ENCODE measurements at regions not wholly inside any gene's neighbourhood (a gene's known extent, or its start where the extent isn't known, plus 50 kb on each side); places are given as distances from the start of the nearest gene placed in this dataset.

DNA sequence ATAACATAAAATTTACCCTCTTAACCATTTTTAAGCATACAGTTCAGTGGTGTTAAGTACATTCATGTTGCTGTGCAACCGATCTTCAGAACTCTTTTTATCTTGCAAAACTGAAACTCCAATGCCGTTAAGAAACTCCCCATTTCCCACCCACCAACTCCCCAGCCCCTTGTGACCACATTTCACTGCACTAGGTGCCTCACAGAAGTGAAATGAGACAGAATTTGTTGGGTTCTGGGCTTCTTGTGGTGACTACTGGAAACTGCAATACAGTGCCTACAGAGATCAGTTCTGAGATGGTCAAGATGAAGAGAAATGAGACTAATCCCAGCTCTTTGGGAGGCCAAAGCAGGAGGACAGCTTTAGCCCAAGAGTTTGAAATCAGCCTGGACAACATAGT, 202.1 kb upstream of the SLC30A5 start:
- DNase-seq: no peak

DNA sequence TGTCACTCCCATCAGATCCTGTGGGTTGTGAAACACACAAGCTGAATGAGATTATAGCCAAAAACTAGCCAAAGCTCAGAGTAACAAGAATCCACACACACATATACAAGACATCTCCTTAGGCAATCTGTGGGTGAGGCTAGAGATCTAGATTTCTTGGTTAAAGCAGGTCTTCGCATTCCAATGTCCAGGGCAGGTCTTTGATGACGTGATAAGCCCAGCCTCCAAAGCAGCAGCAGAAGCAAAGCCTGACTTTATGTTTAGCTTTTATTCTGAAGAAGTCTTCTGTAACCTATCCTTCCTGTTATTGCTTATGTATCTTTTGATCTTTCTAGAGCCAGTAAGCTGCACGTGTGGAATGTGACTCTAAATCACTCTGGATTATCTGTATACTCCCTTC, 199.1 kb upstream of the SLC30A5 start:
- DNase-seq: no peak

DNA sequence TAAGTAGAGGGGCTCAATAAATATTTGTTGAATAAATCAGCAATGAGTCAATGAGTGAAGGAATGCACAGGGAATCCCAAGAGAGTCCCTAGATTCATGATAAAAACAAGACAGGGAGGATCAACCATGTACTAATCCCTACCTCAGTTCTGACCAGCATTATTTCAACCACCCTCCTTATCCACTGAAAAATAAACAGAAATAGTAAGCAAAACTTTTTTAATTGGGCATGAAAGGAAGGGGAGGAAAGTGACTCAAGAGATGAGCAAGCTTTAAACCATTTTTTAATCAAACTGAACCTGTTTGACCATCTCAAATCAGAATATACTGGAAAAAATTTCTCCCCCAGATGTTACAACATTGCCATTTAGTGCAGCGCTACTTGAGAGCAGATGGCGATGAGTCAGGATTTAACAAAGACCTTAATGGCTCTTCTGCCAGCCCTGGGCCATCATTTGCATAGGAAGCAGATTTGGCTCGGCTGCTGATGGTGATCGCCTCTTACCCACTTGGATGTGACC, 194.8 kb upstream of the SLC30A5 start:
- no peak for DNase-seq

DNA sequence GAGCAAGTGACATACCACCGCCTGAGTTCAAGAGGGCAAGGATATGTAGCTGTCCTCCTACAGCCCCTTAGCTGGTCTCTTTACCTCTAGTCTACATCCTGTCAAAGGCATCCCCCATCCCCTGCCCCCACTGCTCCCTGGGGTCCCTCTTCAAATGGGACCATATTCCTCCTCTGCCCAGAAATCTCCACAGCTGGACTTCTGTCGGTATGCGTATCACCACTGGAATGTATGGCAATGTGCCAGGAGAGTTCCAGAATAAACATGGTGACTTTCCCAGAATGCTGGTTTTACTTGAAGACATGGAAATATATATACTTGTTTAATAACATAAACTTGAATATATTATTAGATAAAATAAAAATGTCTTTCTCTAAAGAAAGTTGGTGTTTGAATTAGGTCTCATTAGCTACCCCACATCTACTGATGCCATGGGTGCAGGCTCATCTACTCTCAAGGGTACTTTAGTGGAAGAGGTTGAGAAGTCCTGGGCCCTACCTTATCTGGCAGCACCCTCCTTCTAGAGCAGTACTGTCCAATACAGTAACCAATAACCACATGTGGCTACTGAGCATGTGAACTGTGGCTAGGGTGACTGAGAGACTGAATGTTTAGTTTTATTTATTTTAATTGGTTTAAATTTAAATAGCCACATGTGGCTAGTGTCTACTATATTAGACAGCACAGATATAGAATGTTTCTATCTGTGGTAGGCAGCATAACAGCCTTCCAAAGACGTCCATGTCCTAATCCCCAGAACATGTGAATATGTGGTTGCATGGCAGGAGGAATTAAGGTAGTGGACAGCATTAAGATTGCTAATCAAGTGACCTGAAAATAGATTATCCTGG, 181.7 kb upstream of the SLC30A5 start:
- DNase-seq: no peak

DNA sequence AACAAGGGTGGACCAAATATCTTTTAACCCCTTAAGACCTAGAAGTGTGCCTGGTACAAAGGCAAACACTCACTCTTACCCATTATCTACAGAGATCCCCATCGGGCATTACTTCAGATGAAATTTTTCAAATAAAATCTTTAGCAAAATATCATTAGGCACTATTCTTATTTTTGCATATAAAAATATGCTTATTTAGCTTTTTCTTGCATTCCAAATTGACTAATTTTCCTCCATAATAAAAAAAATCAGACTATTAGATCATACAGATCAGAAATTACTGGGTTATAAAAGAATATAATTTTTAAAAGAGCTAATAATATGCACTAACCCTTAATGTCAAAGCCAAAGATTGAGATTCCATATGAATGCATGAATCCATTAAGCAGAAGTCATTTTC, 178.7 kb upstream of the SLC30A5 start:
- DNase-seq: no peak

DNA sequence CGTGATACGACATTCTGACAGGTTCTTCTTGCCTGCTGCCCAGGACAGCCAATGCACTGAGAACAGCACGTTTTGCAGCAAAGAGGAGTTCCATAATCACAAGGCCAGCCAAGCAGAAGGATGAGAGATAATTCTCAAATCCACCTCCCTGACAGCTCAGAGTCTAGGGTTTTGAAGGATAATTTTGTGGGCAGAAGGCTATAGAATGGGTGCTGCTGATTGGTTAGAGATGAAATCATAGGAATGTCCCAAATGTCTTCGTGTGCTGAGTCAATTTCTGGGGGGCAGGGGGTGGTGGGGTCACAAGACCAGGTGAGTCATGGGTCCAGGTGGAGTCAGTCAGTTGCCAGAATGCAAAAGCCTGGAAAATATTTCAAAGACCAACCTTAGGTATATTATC, 175.5 kb upstream of the SLC30A5 start:
- DNase-seq: no peak

DNA sequence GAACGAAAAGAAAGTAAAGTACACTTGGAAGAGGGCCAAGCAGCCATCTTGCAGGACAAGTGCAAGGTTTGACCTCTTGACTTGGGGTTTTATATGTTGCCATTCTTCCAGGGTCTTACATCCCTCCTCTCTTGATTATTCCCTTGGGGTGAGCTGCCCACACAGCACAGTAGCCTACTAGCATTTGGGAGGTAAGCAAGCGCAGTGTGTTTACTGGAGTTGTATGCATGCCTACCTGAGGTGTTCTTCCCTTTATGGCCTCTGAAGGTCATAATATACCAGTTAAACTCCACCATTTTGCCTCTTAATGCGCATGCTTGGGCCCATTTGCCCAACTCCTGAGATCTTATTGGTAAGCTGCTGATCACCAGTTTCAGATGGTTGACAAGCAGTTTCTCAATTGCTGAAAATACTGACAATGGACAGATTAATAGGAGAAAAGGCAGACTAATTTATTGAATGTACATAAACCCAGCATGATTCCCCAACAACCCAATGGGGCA, 173.8 kb upstream of the SLC30A5 start:
- DNase-seq: no peak

DNA sequence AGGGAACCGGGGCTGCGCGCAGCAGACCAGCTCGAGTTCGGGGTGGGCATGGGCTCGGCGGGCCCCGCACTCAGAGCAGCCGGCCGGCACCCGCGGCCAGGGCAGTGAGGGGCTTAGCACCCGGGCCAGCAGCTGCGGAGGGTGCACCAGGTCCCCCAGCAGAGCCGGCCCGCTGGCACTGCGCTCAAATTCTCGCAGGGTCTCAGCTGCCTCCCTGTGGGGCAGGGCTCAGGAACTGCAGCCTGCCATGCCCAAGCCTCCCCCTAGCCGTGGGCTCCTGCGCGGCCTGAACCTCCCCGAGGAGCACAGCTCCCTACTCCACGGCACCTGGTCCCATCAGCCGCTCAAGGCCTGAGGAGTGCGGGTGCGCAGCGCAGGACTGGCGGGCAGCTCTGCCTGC, 172.9 kb upstream of the SLC30A5 start:
- no peak for DNase-seq

DNA sequence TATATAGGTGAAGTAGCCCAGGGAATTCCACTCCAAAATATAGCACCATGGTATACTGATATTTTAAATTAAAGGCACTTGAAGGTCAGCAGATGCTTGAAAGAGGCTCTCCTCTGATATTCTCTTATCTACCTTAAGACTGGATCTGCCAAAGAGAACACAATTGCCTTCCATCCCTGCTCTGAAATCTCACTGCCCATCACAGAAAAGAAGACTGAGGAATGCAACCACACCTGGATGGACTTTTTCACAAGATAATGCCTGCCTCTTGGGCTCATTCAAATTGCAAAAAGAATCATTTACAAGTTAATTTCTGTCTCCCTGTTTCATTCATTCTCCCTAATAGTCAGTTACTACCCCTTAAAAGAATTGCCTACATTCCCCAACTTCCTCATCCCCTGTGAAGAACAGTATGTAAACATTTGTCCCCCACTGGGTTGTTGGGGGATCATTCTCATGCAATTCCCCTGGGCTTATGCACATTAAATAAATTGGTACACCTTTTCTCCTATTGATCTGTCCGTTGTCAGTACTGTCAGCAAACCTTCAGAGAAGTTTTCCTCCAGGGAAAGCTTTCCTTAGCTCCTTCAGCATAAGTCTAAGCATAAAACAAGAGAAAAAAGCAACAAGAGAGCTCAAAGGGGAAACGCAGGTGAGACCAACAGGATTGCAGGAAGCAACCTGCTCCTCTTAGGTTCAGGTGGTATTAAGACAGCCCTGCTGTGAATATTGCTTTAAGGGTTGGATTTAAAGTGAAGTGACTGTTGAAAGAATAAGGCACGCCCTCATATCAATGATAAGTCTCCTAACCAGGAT, 171.4 kb upstream of the SLC30A5 start:
- DNase-seq: no peak

DNA sequence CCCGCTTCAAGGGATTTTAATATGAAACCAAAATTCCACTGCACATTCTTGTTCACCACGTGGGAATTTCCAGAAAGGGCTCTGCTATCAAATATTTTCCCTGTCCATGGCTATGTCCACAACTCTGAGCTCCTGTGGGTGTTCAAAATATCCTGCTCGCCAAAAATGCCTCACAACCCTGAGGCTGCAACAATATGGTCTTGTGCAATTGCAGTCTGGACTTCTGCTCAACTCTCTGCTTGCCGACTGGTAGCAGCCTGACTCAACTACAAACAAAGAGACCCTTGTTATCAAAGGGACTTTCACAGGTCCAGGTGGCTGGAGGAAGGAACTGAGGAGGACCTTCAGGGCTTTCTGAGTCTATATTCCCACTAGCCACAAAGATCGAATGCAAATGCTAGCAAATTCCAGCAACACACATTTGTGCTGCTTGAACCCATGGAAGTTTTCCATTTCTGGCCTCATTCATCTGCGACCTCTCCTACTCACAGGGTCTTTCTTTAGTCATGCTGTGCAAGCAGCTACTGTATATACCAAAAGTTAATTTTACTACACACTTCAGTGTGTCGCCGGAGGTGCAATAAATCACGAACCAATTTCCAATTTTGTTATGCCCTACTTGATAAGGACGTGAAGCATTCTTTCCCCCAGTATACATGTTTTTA, 169.2 kb upstream of the SLC30A5 start:
- DNase-seq: no peak

DNA sequence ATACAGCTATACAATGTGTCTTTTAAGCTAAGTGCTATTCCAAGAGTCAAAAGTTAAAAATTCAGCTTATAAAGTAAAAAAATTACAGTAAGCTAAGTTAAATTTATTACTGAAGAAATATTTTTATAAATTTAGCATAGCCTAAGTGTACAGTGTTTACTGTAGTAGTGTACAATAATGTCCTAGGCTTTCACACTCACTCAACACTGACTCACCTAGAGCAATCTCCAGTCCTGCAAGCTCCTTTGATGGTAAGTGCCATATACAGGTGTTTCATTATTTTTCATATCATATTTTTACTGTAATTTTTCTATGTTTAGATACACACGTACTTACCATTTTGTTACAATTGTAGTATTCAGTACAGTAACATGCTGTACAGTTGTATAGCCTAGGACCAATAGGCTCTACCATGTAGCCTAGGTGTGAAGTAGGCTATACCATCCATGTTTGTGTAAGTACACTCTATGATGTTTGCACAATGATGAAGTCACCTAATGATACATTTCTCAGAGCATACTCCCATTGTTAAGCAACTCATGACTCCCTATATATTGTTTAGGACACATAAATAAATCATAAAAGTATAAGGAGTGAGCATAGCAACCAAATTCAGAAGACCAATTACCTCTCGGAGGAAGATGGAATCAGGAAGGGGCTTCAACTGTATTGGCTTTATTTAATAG, 165.1 kb upstream of the SLC30A5 start:
- DNase-seq: no peak

DNA sequence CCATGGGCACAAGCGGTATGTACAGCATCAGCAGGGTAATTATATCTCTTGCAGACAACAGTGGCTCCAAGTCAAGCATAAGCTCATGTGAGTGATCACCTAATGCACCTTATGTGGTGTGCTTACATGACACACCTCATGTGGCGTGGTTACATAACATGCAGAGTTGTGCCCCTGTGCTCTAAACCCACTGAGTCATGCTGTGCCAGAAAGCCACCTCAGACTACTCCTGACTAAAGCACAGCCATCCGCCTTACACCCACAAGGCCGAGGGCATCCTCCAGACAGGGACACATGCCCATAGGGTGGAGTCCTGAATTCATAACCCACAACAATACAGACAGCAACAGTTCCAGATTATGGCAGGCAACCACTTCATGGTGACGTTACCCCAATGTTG, 163.7 kb upstream of the SLC30A5 start:
- no peak for DNase-seq

DNA sequence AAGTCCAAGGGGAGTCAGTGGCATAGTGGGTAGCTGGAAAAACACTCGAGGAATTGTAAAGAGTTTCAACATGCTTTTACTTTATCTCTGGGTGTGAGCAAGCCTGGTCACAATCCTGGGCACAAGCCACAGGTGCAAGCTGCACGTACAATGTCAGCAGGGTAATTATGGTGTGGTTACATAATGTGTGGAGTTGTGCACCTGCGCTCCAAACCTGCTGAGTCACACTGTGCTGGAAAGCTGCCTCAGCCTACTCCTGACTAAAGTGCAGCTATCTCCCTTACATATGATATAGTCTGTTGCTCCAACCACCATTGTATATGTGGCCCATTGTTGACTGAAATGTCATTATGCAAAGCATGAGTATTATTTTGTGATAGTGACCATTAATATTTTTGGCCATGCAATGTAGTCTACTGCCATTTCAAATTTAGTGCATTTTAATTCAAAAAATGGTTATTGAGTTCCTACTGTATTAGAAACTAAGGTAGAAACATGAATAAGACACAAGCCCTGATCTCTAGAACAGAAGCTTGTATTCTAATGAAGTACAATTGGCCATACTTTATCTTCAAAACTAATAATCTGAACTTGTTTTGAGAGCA, 160.9 kb upstream of the SLC30A5 start:
- no peak for DNase-seq

DNA sequence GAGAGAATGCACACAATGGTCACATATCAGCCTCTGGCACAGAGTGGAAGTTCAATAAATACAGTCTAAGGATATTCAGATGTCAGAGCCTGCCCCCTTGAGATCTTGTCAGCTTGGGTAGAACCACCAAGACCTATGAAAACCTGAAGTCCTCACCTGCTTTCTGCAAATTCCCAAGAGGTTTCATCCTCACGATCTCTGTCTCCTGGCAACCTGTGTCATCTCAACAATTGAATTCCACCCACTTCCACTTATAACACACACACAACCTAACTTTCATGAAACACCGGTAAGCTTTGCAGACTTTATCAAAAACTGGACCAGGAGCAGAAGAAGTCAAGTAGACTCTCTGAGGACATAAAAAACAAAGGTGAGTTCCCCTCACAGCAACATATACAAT, 151.6 kb upstream of the SLC30A5 start:
- no peak for DNase-seq

DNA sequence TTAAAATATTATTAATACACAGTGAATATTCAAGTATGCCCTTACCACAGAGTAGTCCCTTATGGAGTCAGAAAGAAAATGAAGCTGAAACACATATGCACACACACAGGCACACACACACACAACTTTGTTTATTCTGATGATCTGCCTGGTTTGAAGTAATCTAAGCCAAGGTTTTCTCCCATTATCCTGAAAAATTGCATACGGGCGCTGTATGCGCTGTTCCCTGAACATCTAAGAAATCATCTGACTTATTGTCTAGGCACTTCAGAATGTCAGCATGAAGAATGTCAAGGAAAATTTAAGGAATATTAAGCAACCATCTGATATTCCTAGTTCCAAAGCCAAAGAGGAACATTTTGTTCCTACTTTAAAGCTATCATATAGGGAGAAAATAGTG, 147.1 kb upstream of the SLC30A5 start:
- DNase-seq: no peak

DNA sequence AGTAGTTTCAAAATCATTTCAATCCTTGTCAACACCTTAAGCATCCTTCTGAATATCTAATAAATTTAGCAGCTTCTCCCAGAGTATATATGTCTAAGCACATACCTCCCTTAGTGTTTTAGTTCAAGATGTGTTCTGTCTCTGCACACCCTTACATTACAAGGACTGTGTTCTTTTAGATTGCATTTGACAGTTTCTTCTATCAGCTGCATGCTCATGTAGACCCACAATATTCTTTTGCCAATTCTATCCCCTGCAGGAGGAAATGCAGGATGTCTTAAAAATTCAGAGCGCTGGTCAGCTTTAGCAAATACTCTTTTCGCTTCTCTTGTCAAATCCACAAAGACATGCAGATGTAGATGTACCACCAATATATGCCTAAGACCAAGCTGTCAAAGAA, 145.8 kb upstream of the SLC30A5 start:
- DNase-seq: no peak

DNA sequence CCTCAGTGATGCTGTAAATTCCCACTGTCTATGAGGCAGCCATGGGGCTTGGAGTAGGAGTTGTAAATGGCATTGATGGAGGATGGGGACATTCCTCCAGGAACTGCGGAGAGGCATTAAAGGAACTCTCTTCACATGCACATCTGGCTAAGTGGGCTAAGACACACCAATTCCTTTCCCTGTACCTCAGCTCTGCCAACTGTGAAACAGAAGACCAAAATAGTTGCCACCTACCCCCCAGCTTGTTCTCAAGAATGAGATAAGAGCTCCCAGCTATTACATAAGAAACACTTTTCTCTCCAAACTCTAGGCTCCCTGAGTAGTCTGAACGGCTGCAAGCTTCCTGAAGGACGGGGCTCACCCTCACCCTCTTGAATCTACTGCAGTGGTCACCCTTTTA, 144.6 kb upstream of the SLC30A5 start:
- no peak for DNase-seq

DNA sequence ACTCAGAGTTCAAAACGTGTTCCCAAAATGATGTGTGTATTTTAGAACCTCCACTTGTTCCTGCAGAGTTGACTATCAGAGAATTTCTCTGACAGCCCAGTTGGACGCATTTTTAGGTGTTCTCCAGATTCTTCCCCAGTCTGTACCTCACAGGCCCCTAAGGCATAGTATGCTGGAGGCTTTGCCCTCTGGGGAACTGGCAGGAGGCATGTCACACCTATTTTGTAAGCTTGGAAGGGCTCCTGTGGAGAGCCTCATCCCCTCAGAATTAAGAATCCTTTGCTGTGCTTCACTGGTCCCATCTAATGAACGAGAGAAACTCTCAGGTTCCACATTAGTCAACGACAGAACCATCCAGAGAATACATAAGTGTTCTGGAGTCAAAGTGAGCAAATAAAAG, 144.1 kb upstream of the SLC30A5 start:
- DNase-seq: no peak

DNA sequence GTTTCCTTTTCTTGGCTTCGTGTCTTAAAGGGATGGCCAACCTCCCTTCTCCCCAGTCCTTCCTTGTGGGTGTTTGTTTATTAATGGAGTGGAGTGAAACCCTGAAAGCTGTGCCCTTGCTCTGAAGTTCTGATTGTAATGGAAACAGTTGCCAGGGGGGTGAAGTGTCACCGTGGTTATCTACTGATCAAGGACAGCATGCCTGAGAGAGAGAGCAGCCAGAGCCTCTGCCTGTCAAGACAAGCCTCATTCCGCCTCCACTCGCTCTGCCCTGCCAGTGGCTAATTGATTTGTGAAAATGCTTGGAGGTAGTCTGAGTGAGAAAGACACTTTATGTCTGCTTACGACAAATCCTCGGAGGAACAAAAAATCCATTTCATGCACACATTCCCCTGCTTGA, 143.7 kb upstream of the SLC30A5 start:
- DNase-seq: no peak

DNA sequence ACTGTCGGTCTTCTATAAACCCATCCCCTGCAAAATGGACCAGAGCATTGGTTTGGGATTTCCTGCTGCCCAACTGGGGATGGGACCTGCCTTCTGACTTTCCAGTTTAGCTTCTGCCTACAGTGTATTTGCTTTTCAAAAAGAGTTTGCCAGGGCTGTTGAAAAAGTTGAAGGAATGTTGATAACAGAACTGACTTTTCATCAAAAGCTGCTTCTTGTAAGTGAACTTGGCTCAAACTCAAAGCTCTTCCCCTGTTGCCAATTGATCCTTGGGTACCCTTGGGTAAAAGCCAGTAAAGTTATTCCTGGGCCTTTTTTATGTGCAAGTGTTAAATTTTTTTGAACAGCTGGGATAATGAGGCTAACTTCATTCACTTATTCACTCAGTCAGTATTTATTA, 142.9 kb upstream of the SLC30A5 start:
- DNase-seq: no peak

DNA sequence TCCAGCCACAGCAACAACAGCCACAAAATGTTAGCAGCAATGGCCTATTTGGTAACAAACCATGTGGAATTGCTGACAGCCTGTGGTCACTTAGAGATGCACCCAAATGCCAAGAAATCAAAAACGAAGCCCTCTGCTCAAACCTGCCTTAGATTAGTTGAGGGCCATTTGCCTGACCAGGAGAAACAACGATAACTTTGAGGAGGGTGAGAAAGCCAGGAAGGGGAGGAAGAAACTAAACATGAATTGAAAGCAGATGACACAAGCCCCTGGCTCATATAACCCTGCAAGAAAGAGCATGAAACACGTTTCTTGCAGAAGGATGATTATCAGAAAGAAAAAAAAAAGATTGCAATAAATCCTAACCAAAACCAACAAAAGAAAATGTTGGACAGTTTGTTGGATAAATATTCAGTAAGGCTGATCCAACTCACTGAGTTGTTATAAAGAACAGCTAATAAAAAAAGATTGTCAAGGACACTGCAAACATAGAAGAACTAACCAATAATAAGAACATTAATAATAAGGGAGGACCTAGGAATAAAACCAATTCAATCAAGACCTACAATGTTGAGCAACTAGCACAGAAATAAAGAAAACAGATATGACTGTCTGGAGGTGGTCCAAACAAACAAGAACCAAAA, 140.5 kb upstream of the SLC30A5 start:
- no peak for DNase-seq

Data from cerebellar nuclear complex (tissue), 1 donor.